SK-MEL-5 (cell line): ENCODE measurements at regions not wholly inside any gene's neighbourhood (a gene's known extent, or its start where the extent isn't known, plus 50 kb on each side); places are given as distances from the start of the nearest gene placed in this dataset.
A peak's percentile ranks its signal among the peaks of the same experiment; 100 is the strongest.
"Not testable (repeated sequence)": the region's sequence is repeated elsewhere in the genome, so short reads cannot be mapped to it uniquely, and the experiment has no call there.

ENCODE experiments used
- DNase-seq: peaks from one replicate; pipeline ENCODE4 v3.0.0-alpha.2; 2016; ENCODE audit warnings: low read depth, low spot score
- in situ Hi-C: cut with HindIII; loops from 2 replicates; pipeline ENCODE4 v1.10.0; 2016; ENCODE audit warnings: low sequenced_read_pairs, high pct_unique_total_duplicates, low pct_unique_long_range_greater_than_20kb

GRCh38 chr9:64813072-64813471, 471.9 kb downstream of the FOXD4L5 start:
- DNase-seq, in situ Hi-C loops: not testable (repeated sequence)

GRCh38 chr9:64778667-64779066, 506.3 kb downstream of the FOXD4L5 start:
- DNase-seq, in situ Hi-C loops: not testable (repeated sequence)

- in situ Hi-C loops = not testable (repeated sequence)
Measured at GRCh38 chr9:64776269-64776668, 508.7 kb downstream of the FOXD4L5 start.

GRCh38 chr9:64774813-64775793, 509.9 kb downstream of the FOXD4L5 start:
- DNase-seq = peak; percentile 0
- in situ Hi-C loops = not testable (repeated sequence)

More at GRCh38 chr9:64776269-64776668, 508.7 kb downstream of the FOXD4L5 start:
- not testable (repeated sequence) for DNase-seq

GRCh38 chr9:64774004-64774812, 510.8 kb downstream of the FOXD4L5 start:
- in situ Hi-C loops, DNase-seq: not testable (repeated sequence)

GRCh38 chr9:64773491-64773931, 511.5 kb downstream of the FOXD4L5 start:
- no peak for DNase-seq
- in situ Hi-C loops = no loop called here

- in situ Hi-C loops, DNase-seq: not testable (repeated sequence)
Measured at GRCh38 chr9:64772751-64773331, 512.2 kb downstream of the FOXD4L5 start.

- DNase-seq, in situ Hi-C loops: not testable (repeated sequence)
Measured at GRCh38 chr9:64772123-64772736, 512.8 kb downstream of the FOXD4L5 start.
